ENCODE measurements at regions not wholly inside any gene's neighbourhood (a gene's known extent, or its start where the extent isn't known, plus 50 kb on each side); places are given as distances from the start of the nearest gene placed in this dataset.
"Not testable (repeated sequence)": the region's sequence is repeated elsewhere in the genome, so short reads cannot be mapped to it uniquely, and the experiment has no call there.

GRCh38 chr1:161427733-161428516 is 60.2 kb upstream of the CFAP126 start:
- Histone ChIP-seq H3K27me3 (ENCODE audit: insufficient read depth, low read length, poor library complexity) (no peaks in the 10 kb centered on the region), H3K4me1 (ENCODE audit: insufficient read depth, low read length) (no peaks in the 10 kb centered on the region), H2AFZ (ENCODE audit: low read depth, low read length) (no peak overlapping the region), H3K4me3 (ENCODE audit: low read depth in 1 of 2, low read length in 2 of 2) (no peak overlapping the region), H3K27ac (ENCODE audit: low read length) (no peak overlapping the region), H3K9me3 (ENCODE audit: insufficient read depth, low read length, severe bottlenecking) (no peaks in the 10 kb centered on the region), H3K4me2 (ENCODE audit: insufficient read depth, low read length) (no peak overlapping the region), H4K20me1 (ENCODE audit: insufficient read depth, low read length) (no peaks in the 10 kb centered on the region), H3K9ac (ENCODE audit: low read depth, low read length) (no peak overlapping the region), H3K36me3 (ENCODE audit: insufficient read depth, low read length) (no peaks in the 10 kb centered on the region), H3K79me2 (ENCODE audit: insufficient read depth, low read length) (no peaks in the 10 kb centered on the region)
- TF ChIP-seq CTCF (IDR thresholded peaks at IDR 0.05; ENCODE audit: borderline replicate concordance, extremely low read depth, low read length, poor library complexity, severe bottlenecking) (no peak), EZH2 (IDR thresholded peaks at IDR 0.05; ENCODE audit: borderline replicate concordance, low read depth, low read length, severe bottlenecking) (no peak)
- DNase-seq (no peak), ATAC-seq (ENCODE audit: insufficient read depth, low read depth) (no peak)

- H3K79me2 ChIP-seq (ENCODE audit: insufficient read depth, low read length); H3K4me1 ChIP-seq (ENCODE audit: insufficient read depth, low read length); H4K20me1 ChIP-seq (ENCODE audit: insufficient read depth, low read length); H3K9me3 ChIP-seq (ENCODE audit: insufficient read depth, low read length, severe bottlenecking); H3K9ac ChIP-seq (ENCODE audit: low read depth, low read length); H3K27ac ChIP-seq (ENCODE audit: low read length); H3K4me3 ChIP-seq (ENCODE audit: low read depth in 1 of 2, low read length in 2 of 2); DNase-seq; H3K36me3 ChIP-seq (ENCODE audit: insufficient read depth, low read length); H2AFZ ChIP-seq (ENCODE audit: low read depth, low read length); H3K27me3 ChIP-seq (ENCODE audit: insufficient read depth, low read length, poor library complexity); ATAC-seq (ENCODE audit: insufficient read depth, low read depth); H3K4me2 ChIP-seq (ENCODE audit: insufficient read depth, low read length): not testable (repeated sequence)
Measured at GRCh38 chr1:161422914-161423313, 55.2 kb upstream of the CFAP126 start.

GRCh38 chr1:161421456-161421855 is 53.8 kb upstream of the CFAP126 start:
- DNase-seq (no peak), ATAC-seq (ENCODE audit: insufficient read depth, low read depth) (no peak)
- H3K27me3 ChIP-seq (ENCODE audit: insufficient read depth, low read length, poor library complexity): no peaks in the 10 kb centered on the region
- H3K4me2 ChIP-seq (ENCODE audit: insufficient read depth, low read length): no peak overlapping the region
- no peak overlapping the region for H3K9ac ChIP-seq (ENCODE audit: low read depth, low read length)
- TF ChIP-seq EZH2 (IDR thresholded peaks at IDR 0.05; ENCODE audit: borderline replicate concordance, low read depth, low read length, severe bottlenecking) (no peak), CTCF (IDR thresholded peaks at IDR 0.05; ENCODE audit: borderline replicate concordance, extremely low read depth, low read length, poor library complexity, severe bottlenecking) (no peak)
- H2AFZ ChIP-seq (ENCODE audit: low read depth, low read length): no peak overlapping the region
- H3K4me1 ChIP-seq (ENCODE audit: insufficient read depth, low read length): no peaks in the 10 kb centered on the region
- H3K27ac ChIP-seq (ENCODE audit: low read length): no peak overlapping the region
- no peaks in the 10 kb centered on the region for H3K9me3 ChIP-seq (ENCODE audit: insufficient read depth, low read length, severe bottlenecking)
- H4K20me1 ChIP-seq (ENCODE audit: insufficient read depth, low read length): no peaks in the 10 kb centered on the region
- H3K36me3 ChIP-seq (ENCODE audit: insufficient read depth, low read length): no peaks in the 10 kb centered on the region
- H3K4me3 ChIP-seq (ENCODE audit: low read depth in 1 of 2, low read length in 2 of 2): no peak overlapping the region
- no peaks in the 10 kb centered on the region for H3K79me2 ChIP-seq (ENCODE audit: insufficient read depth, low read length)

- H3K79me2 ChIP-seq (ENCODE audit: insufficient read depth, low read length): no peaks in the 10 kb centered on the region
- ATAC-seq (ENCODE audit: insufficient read depth, low read depth) (no peak), DNase-seq (no peak)
- H3K4me2 ChIP-seq (ENCODE audit: insufficient read depth, low read length): no peak overlapping the region
- no peak for TF ChIP-seq EZH2 (IDR thresholded peaks at IDR 0.05; ENCODE audit: borderline replicate concordance, low read depth, low read length, severe bottlenecking)
- TF ChIP-seq CTCF (IDR thresholded peaks at IDR 0.05; ENCODE audit: borderline replicate concordance, extremely low read depth, low read length, poor library complexity, severe bottlenecking): no peak
- no peak overlapping the region for H3K4me3 ChIP-seq (ENCODE audit: low read depth in 1 of 2, low read length in 2 of 2)
- H3K4me1 ChIP-seq (ENCODE audit: insufficient read depth, low read length): no peaks in the 10 kb centered on the region
- H2AFZ ChIP-seq (ENCODE audit: low read depth, low read length): no peak overlapping the region
- no peaks in the 10 kb centered on the region for H3K36me3 ChIP-seq (ENCODE audit: insufficient read depth, low read length)
- H3K9ac ChIP-seq (ENCODE audit: low read depth, low read length): no peak overlapping the region
- H4K20me1 ChIP-seq (ENCODE audit: insufficient read depth, low read length): no peaks in the 10 kb centered on the region
- no peaks in the 10 kb centered on the region for H3K9me3 ChIP-seq (ENCODE audit: insufficient read depth, low read length, severe bottlenecking)
- no peaks in the 10 kb centered on the region for H3K27me3 ChIP-seq (ENCODE audit: insufficient read depth, low read length, poor library complexity)
- H3K27ac ChIP-seq (ENCODE audit: low read length): no peak overlapping the region
Measured at GRCh38 chr1:161420763-161421455, 53.2 kb upstream of the CFAP126 start.

GRCh38 chr1:161417536-161417935 is 49.9 kb upstream of the CFAP126 start:
- not testable (repeated sequence) for H3K4me1 ChIP-seq (ENCODE audit: insufficient read depth, low read length); H3K36me3 ChIP-seq (ENCODE audit: insufficient read depth, low read length); H3K27ac ChIP-seq (ENCODE audit: low read length); H3K4me3 ChIP-seq (ENCODE audit: low read depth in 1 of 2, low read length in 2 of 2); H4K20me1 ChIP-seq (ENCODE audit: insufficient read depth, low read length); H2AFZ ChIP-seq (ENCODE audit: low read depth, low read length); DNase-seq; H3K79me2 ChIP-seq (ENCODE audit: insufficient read depth, low read length); H3K4me2 ChIP-seq (ENCODE audit: insufficient read depth, low read length); H3K9me3 ChIP-seq (ENCODE audit: insufficient read depth, low read length, severe bottlenecking); ATAC-seq (ENCODE audit: insufficient read depth, low read depth); H3K9ac ChIP-seq (ENCODE audit: low read depth, low read length); H3K27me3 ChIP-seq (ENCODE audit: insufficient read depth, low read length, poor library complexity)
